K562 (cell line): ENCODE measurements at regions not wholly inside any gene's neighbourhood (a gene's known extent, or its start where the extent isn't known, plus 50 kb on each side); places are given as distances from the start of the nearest gene placed in this dataset.

Source experiments
- ATAC-seq: fragments of 200-7000 bp; cut with Tn5 transposase; 3 replicates; pipeline ENCODE4 v1.9.1; 2020; ENCODE audit warnings: moderate library complexity
- BruUV-seq: library from RNA; stranded (reverse); fragments of 400-500 nt; replicated peaks from 2 replicates; lab custom pipeline; 2021; lab: Mats Ljungman, UMichigan
- CTCF ChIA-PET: fragments of 300-600 bp; formaldehyde crosslinking; extraction: SDS; loops from one replicate; lab custom pipeline; 2021; ENCODE audit warnings: low intra/inter-chr PET ratio; lab: Yijun Ruan, JAX
- POLR2A ChIA-PET: fragments of 300-600, 350-650 bp; sonication (Branson Sonifier 250); formaldehyde crosslinking; extraction: SDS; loops from one replicate; lab custom pipeline; 2021; ENCODE audit warnings: antibody characterized with exemption, inconsistent platforms; lab: Yijun Ruan, JAX
- DNase-seq, 4 experiments: peaks; one replicate each; pipeline versions ENCODE4 v3.0.0 to v3.0.0-alpha.2; 2011 to 2018; ENCODE audit warnings: low spot score in 3 of 4, mixed read lengths in 3 of 4; ENCODE audit errors: extremely low read depth in 1 of 4
- FAIRE-seq: peaks from 2 replicates; lab custom pipeline; 2011; peaks lifted over from hg19 to GRCh38; lab: Jason Lieb, UNC
- H2AFZ ChIP-seq: 2 replicates; pipeline ENCODE4 v1.6.0; 2011; ENCODE audit warnings: low read depth, low read length, control low read depth, inconsistent platforms
- H3K27ac ChIP-seq: fragments of 200-600 bp; 3 replicates; pipeline ENCODE4 v1.8.0; 2011; ENCODE audit warnings: low read depth, mild to moderate bottlenecking, control low read depth, inconsistent platforms, low read length, moderate library complexity, mixed read lengths; ENCODE audit errors: extremely low read depth
- H3K27me3 ChIP-seq, 2 experiments: fragments of 300-600 bp in 1 of 2; 2 replicates in 1 of 2; 3 replicates in 1 of 2; pipeline versions ENCODE4 v1.6.0 to v1.8.0; 2011; ENCODE audit warnings: inconsistent platforms in 2 of 2, low read length in 2 of 2, mild to moderate bottlenecking in 1 of 2, mixed read lengths in 1 of 2, moderate library complexity in 1 of 2; ENCODE audit not compliant: control insufficient read depth in 2 of 2, insufficient read depth in 2 of 2
- H3K36me3 ChIP-seq: fragments of 300-600 bp; 3 replicates; pipeline ENCODE4 v1.8.0; 2011; ENCODE audit warnings: mild to moderate bottlenecking, low read length, inconsistent platforms; ENCODE audit not compliant: control insufficient read depth, insufficient read depth
- H3K4me1 ChIP-seq, 2 experiments: fragments of 200-600 bp in 1 of 2; replicated peaks in 1 of 2; 2 replicates in 1 of 2; 3 replicates in 1 of 2; pipeline versions ENCODE4 v1.5.1 to v1.8.0; 2011; ENCODE audit warnings: inconsistent platforms in 2 of 2, low read length in 2 of 2, mild to moderate bottlenecking in 1 of 2, mixed read lengths in 1 of 2, moderate library complexity in 1 of 2; ENCODE audit not compliant: control insufficient read depth in 2 of 2, insufficient read depth in 2 of 2
- H3K4me2 ChIP-seq: 2 replicates; pipeline ENCODE4 v1.6.1; 2011; ENCODE audit warnings: low read length, control low read depth, inconsistent platforms, mixed read lengths; ENCODE audit not compliant: insufficient read depth
- H3K4me3 ChIP-seq: fragments of 200-600 bp; sonication (generic), shearing (Covaris generic); 2 replicates; pipeline ENCODE4 v1.5.1; 2016; ENCODE audit warnings: control low read depth, inconsistent platforms
- H3K79me2 ChIP-seq: fragments of 200-600 bp; 3 replicates; pipeline ENCODE4 v1.8.0; 2011; ENCODE audit warnings: low read length, inconsistent platforms; ENCODE audit not compliant: control insufficient read depth, insufficient read depth
- H3K9ac ChIP-seq, 2 experiments: 2 replicates each; pipeline versions ENCODE4 v1.6.0 to v1.6.1; 2011; ENCODE audit warnings: low read depth in 2 of 2, low read length in 2 of 2, control low read depth in 1 of 2, inconsistent platforms in 1 of 2, mild to moderate bottlenecking in 1 of 2, mixed read lengths in 1 of 2; ENCODE audit not compliant: insufficient read depth in 1 of 2
- H3K9me1 ChIP-seq: one replicate; pipeline ENCODE4 v1.6.0; 2011; ENCODE audit warnings: inconsistent platforms, mild to moderate bottlenecking, low read length, moderate library complexity; ENCODE audit not compliant: control insufficient read depth, insufficient read depth
- H3K9me3 ChIP-seq: replicated peaks from 2 replicates; pipeline ENCODE4 v1.5.1; 2011; ENCODE audit warnings: low read depth, low read length, inconsistent platforms; ENCODE audit not compliant: control insufficient read depth, insufficient read depth
- H4K20me1 ChIP-seq: replicated peaks from 2 replicates; pipeline ENCODE4 v1.6.1; 2011; ENCODE audit warnings: low read length, inconsistent platforms, mixed read lengths; ENCODE audit not compliant: control insufficient read depth, insufficient read depth
- BACH1 ChIP-seq: fragments of 200-800 bp; sonication (Bioruptor generic); IDR thresholded peaks from 2 replicates; pipeline ENCODE4 v1.6.1; 2016; ENCODE audit warnings: missing genetic modification characterization, missing compliant biosample characterization
- ILF3 ChIP-seq: fragments of 450-650 bp; IDR thresholded peaks from 2 replicates; pipeline ENCODE4 v1.6.1; 2018; ENCODE audit warnings: antibody characterized with exemption, mild to moderate bottlenecking, moderate library complexity, borderline replicate concordance
- MBD2 ChIP-seq: sonication (generic); IDR thresholded peaks from 2 replicates; pipeline ENCODE4 v1.6.1; 2016; ENCODE audit warnings: low read depth, borderline replicate concordance
- RUNX1 ChIP-seq: sonication (generic); IDR thresholded peaks from 2 replicates; pipeline ENCODE4 v1.6.1; 2016; ENCODE audit warnings: antibody characterized with exemption, low read depth
- ZNF445 ChIP-seq: fragments of 250-450 bp; sonication (Bioruptor Pico); IDR thresholded peaks from 2 replicates; pipeline ENCODE4 v1.4.0; 2020; ENCODE audit warnings: low read depth, mild to moderate bottlenecking, moderate library complexity
- WGBS: fragments of 100-300 bp; shearing (Covaris generic); methylation state at CpG from one replicate; pipeline ENCODE4 v1.1.6; 2016; ENCODE audit warnings: low coverage, mixed read lengths; ENCODE audit not compliant: insufficient coverage; ENCODE audit errors: missing lambda C conversion rate; 5-methylcytosine and 5-hydroxymethylcytosine counted together
- in situ Hi-C: fragments of 300-500 bp; cut with MboI; formaldehyde crosslinking; loops from 4 replicates; pipeline ENCODE4 v1.15.0; 2018; ENCODE audit warnings: inconsistent platforms, mixed read lengths
- intact Hi-C: fragments of 100-400 bp; cut with micrococcal nuclease; formaldehyde crosslinking; loops from 2 replicates; pipeline ENCODE4 v1.14.2; 2022
- TF ChIP-seq, protein P1 (sequence below): sonication (generic); formaldehyde crosslinking; IDR thresholded peaks from 2 replicates; pipeline ENCODE4 v1.9.0; 2022; ENCODE audit warnings: mild to moderate bottlenecking, missing genetic modification reagents
- TF ChIP-seq, protein P2 (sequence below): sonication (generic); formaldehyde crosslinking; IDR thresholded peaks from 2 replicates; pipeline ENCODE4 v1.8.0; 2022; ENCODE audit warnings: mild to moderate bottlenecking, missing genetic modification reagents
- TF ChIP-seq, protein P3 (sequence below): fragments of 450-650 bp; formaldehyde crosslinking; IDR thresholded peaks from 2 replicates; pipeline ENCODE4 v1.4.0; 2022; ENCODE audit warnings: missing genetic modification characterization

DNA sequence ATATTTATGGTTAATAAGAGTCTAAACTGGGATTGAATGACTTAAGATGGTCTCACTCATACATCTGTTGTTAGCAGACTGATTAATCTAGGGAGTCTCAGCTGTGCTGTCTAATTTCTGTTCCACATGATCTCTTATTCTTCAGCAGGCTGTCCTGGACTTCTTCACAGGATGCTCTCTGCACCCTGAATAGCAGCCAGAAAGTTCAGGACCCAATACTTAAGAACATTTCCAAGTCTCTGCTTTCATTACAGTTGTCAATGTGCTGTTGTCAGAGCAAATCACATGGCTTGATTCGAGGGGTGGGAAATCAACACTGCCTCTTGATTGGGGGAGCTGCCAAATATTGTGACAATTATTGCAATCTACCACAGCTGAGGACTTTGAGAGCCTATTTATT is 627.1 kb upstream of the SLC8A1 start:
- POLR2A ChIA-PET: no interaction called here
- intact Hi-C loops: no loop called here
- Histone ChIP-seq H3K27ac (no peak overlapping the region), H2AFZ (no peak overlapping the region), H3K9me3 (no peaks in the 10 kb centered on the region), H4K20me1 (no peaks in the 10 kb centered on the region), H3K9ac (no peak overlapping the region), H3K27me3 (no peaks in the 10 kb centered on the region), H3K79me2 (no peaks in the 10 kb centered on the region), H3K36me3 (no peaks in the 10 kb centered on the region), H3K4me2 (no peak overlapping the region), H3K4me1 (no peaks in the 10 kb centered on the region), H3K9me1 (no peaks in the 10 kb centered on the region), H3K4me3 (no peak overlapping the region)
- ATAC-seq (no peak), FAIRE-seq (no peak), DNase-seq (no peak)
- CTCF ChIA-PET: no interaction called here
- 0% methylated on average over 1 of the region's 1 CpG for WGBS
- TF ChIP-seq ZNF445 (CRISPR knock-in tag): no peak
- TF ChIP-seq RUNX1: no peak
- TF ChIP-seq, protein P1, sequence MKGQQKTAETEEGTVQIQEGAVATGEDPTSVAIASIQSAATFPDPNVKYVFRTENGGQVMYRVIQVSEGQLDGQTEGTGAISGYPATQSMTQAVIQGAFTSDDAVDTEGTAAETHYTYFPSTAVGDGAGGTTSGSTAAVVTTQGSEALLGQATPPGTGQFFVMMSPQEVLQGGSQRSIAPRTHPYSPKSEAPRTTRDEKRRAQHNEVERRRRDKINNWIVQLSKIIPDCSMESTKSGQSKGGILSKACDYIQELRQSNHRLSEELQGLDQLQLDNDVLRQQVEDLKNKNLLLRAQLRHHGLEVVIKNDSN (CRISPR knock-in tag): no peak
- no peak for TF ChIP-seq BACH1 (tag)
- in situ Hi-C loops: no loop called here
- BruUV-seq: no TSS peak

DNA sequence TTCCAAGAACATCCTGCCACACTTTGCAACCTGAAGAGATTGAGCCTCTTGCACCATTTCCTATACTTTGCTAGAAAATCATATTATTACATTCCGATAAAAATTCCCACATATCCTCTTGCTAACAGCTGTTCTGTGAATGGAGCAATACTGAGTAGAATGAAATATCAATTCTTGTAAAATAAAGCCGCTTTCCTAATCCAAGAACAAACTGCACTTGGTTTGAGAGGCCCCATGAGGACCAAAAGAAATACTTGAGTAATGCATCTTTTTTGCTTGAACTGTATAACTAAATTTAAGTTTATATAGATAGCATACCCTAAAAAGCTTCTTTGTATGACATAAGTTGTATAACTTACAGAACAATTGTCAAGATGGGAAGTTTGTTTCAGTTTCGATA is 632.4 kb upstream of the SLC8A1 start:
- Histone ChIP-seq H4K20me1 (no peaks in the 10 kb centered on the region), H3K27ac (no peak overlapping the region), H3K4me2 (no peak overlapping the region), H3K4me1 (no peaks in the 10 kb centered on the region), H3K79me2 (no peaks in the 10 kb centered on the region), H3K36me3 (no peaks in the 10 kb centered on the region), H3K9ac (no peak overlapping the region), H2AFZ (no peak overlapping the region), H3K27me3 (no peaks in the 10 kb centered on the region), H3K9me3 (no peaks in the 10 kb centered on the region), H3K4me3 (no peak overlapping the region), H3K9me1 (no peaks in the 10 kb centered on the region)
- ATAC-seq: no peak
- in situ Hi-C loops (no loop called here), intact Hi-C loops (no loop called here)
- DNase-seq: no peak
- no peak for FAIRE-seq
- no TSS peak for BruUV-seq
- WGBS: 0% methylated on average over 3 of the region's 3 CpGs
- ChIA-PET POLR2A (no interaction called here), CTCF (no interaction called here)
- TF ChIP-seq, protein P2, sequence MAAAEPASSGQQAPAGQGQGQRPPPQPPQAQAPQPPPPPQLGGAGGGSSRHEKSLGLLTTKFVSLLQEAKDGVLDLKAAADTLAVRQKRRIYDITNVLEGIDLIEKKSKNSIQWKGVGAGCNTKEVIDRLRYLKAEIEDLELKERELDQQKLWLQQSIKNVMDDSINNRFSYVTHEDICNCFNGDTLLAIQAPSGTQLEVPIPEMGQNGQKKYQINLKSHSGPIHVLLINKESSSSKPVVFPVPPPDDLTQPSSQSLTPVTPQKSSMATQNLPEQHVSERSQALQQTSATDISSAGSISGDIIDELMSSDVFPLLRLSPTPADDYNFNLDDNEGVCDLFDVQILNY (CRISPR knock-in tag): no peak
- no peak for TF ChIP-seq MBD2
- no peak for TF ChIP-seq ILF3
- TF ChIP-seq, protein P3, sequence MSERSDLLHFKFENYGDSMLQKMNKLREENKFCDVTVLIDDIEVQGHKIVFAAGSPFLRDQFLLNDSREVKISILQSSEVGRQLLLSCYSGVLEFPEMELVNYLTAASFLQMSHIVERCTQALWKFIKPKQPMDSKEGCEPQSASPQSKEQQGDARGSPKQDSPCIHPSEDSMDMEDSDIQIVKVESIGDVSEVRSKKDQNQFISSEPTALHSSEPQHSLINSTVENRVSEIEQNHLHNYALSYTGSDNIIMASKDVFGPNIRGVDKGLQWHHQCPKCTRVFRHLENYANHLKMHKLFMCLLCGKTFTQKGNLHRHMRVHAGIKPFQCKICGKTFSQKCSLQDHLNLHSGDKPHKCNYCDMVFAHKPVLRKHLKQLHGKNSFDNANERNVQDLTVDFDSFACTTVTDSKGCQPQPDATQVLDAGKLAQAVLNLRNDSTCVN: no peak
